Neural cell (in vitro differentiated cells): ENCODE measurements at regions not wholly inside any gene's neighbourhood (a gene's known extent, or its start where the extent isn't known, plus 50 kb on each side); places are given as distances from the start of the nearest gene placed in this dataset.

Experiments used
- H2AFZ ChIP-seq: fragments of 200-600, 300-800 bp; sonication (generic), shearing (Covaris generic); 2 replicates; pipeline ENCODE4 v1.6.0; 2014; ENCODE audit warnings: low read depth, mild to moderate bottlenecking, antibody characterized with exemption, low read length, moderate library complexity
- H3F3A ChIP-seq: fragments of 200-600 bp; shearing (Covaris generic); 2 replicates; pipeline ENCODE4 v1.6.1; 2016; ENCODE audit warnings: mild to moderate bottlenecking, moderate library complexity, mixed read lengths, antibody characterized with exemption, low read length; ENCODE audit not compliant: insufficient read depth, poor library complexity, severe bottlenecking
- H3K27ac ChIP-seq: fragments of 200-600, 300-800 bp; sonication (generic), shearing (Covaris generic); 2 replicates; pipeline ENCODE4 v1.5.1; 2014; ENCODE audit warnings: mild to moderate bottlenecking, low read length, moderate library complexity
- H3K27me3 ChIP-seq: fragments of 300-800, 200-600 bp; sonication (generic), shearing (Covaris generic); 2 replicates; pipeline ENCODE4 v1.6.0; 2014; ENCODE audit warnings: mild to moderate bottlenecking, low read depth, low read length, moderate library complexity; ENCODE audit not compliant: insufficient read depth
- H3K36me3 ChIP-seq: fragments of 300-800, 200-600 bp; sonication (generic), shearing (Covaris generic); 2 replicates; pipeline ENCODE4 v1.5.1; 2014; ENCODE audit warnings: mild to moderate bottlenecking, antibody characterized with exemption, low read length, moderate library complexity; ENCODE audit not compliant: insufficient read depth
- H3K4me2 ChIP-seq: fragments of 300-800, 200-600 bp; sonication (generic), shearing (Covaris generic); 2 replicates; pipeline ENCODE4 v1.6.0; 2014; ENCODE audit warnings: mild to moderate bottlenecking, low read length
- H3K4me3 ChIP-seq: fragments of 300-800, 200-600 bp; sonication (generic), shearing (Covaris generic); 2 replicates; pipeline ENCODE4 v1.5.1; 2014; ENCODE audit warnings: mild to moderate bottlenecking, low read length, moderate library complexity
- H3K79me2 ChIP-seq: fragments of 200-600 bp; shearing (Covaris generic); replicated peaks from 2 replicates; pipeline ENCODE4 v1.6.0; 2014; ENCODE audit warnings: mild to moderate bottlenecking, low read length, moderate library complexity; ENCODE audit not compliant: insufficient read depth
- H3K9ac ChIP-seq: fragments of 300-800, 200-600 bp; sonication (generic), shearing (Covaris generic); 2 replicates; pipeline ENCODE4 v1.6.1; 2016; ENCODE audit warnings: mild to moderate bottlenecking, low read length, mixed read lengths
- H3K9me2 ChIP-seq: fragments of 200-600 bp; shearing (Covaris generic); 2 replicates; pipeline ENCODE4 v1.6.1; 2016; ENCODE audit warnings: mild to moderate bottlenecking, low read length, mixed read lengths; ENCODE audit not compliant: insufficient read depth
- H3K9me3 ChIP-seq: fragments of 200-600, 300-800 bp; sonication (generic), shearing (Covaris generic); 2 replicates; pipeline ENCODE4 v1.6.1; 2016; ENCODE audit warnings: mild to moderate bottlenecking, mixed run types, low read length, moderate library complexity, mixed read lengths
- H4K20me1 ChIP-seq: fragments of 200-600 bp; shearing (Covaris generic); 2 replicates; pipeline ENCODE4 v1.6.1; 2016; ENCODE audit warnings: mild to moderate bottlenecking, mixed run types; ENCODE audit not compliant: insufficient read depth
- EP300 ChIP-seq: fragments of 450-650 bp; conservative IDR thresholded peaks from 2 replicates; pipeline ENCODE4 v1.6.1; 2014; ENCODE audit warnings: antibody characterized with exemption, mild to moderate bottlenecking, moderate library complexity; ENCODE audit not compliant: poor library complexity, severe bottlenecking

DNA sequence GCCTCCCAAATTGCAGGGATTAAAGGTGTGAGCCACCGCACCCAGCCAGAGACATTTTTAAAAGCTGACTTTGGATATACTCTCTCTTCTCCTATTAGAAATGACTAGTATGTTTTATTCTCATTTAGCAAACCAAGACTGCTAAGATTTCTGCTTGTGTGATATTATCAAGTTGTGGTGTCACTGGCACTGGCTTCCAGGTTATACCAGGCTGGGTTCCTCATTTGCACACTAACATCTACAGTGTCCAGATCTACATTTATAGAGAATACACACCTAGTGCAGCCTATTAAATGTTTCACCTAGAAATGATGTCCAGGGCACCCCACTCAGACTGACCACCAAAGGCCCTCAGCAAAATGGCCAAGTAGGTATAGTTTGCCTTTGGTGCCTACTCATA, 49.9 kb upstream of the FOXN2 start:
- no peak for TF ChIP-seq EP300
- no peaks in the 10 kb centered on the region for H3K9me2 ChIP-seq
- no peaks in the 10 kb centered on the region for H3K9me3 ChIP-seq
- no peaks in the 10 kb centered on the region for H3F3A ChIP-seq
- H3K4me2 ChIP-seq, result no peak overlapping the region
- no peak overlapping the region for H3K9ac ChIP-seq
- H3K36me3 ChIP-seq, result no peaks in the 10 kb centered on the region
- H2AFZ ChIP-seq, result no peak overlapping the region
- no peaks in the 10 kb centered on the region for H4K20me1 ChIP-seq
- H3K79me2 ChIP-seq, result no peaks in the 10 kb centered on the region
- H3K27me3 ChIP-seq, result no peaks in the 10 kb centered on the region
- no peak overlapping the region for H3K4me3 ChIP-seq
- no peak overlapping the region for H3K27ac ChIP-seq
